Ovary (tissue), 3 donors: ENCODE measurements at regions not wholly inside any gene's neighbourhood (a gene's known extent, or its start where the extent isn't known, plus 50 kb on each side); places are given as distances from the start of the nearest gene placed in this dataset.

Experiments
- CTCF ChIP-seq, 3 donors: fragments of 450-650 bp in 2 of 3; fragments of 200-600 bp in 1 of 3; IDR thresholded peaks; one replicate each; pipeline versions ENCODE4 v1.5.1 to v1.8.0; 2016 to 2022; ENCODE audit warnings: antibody characterized with exemption in 3 of 3, mild to moderate bottlenecking in 1 of 3
- EP300 ChIP-seq: sonication (generic); formaldehyde crosslinking; IDR thresholded peaks from one replicate; pipeline ENCODE4 v1.6.1; 2017; ENCODE audit warnings: antibody characterized with exemption
- POLR2A ChIP-seq: fragments of 450-650 bp; IDR thresholded peaks from one replicate; pipeline ENCODE4 v1.6.1; 2017; ENCODE audit warnings: antibody characterized with exemption, mild to moderate bottlenecking, moderate library complexity
- donor health status: DM: no; HTN: no; CAD: no.

- TF ChIP-seq CTCF (IDR thresholded peaks at IDR 0.05), result no peak
- TF ChIP-seq POLR2A, result no peak
- no peak for TF ChIP-seq EP300
These were observed 275.2 kb downstream of the SHQ1 start for GRCh38 chr3:72573051-72573450.
